ENCODE measurements at regions not wholly inside any gene's neighbourhood (a gene's known extent, or its start where the extent isn't known, plus 50 kb on each side); places are given as distances from the start of the nearest gene placed in this dataset.

DNA sequence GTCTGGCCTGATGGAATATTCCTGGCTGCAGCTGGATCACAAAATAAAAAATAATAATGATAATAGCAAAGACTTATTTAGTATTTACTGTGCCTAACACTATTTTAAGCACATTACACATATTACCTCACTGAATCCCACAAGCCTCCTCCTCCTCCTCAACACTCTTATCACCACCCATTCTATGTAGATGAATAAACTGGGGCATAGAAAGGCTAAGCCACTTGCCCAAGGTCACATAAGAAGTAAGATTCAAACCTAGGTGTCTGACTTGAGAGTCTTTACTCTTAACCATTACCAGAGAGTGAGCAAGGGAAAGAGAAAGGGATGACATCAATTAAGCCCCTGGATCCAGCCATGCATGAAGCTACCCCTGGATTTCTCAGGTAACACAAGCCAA is 493.1 kb downstream of the SHQ1 start:
- Mint-ChIP-seq H3K27ac (no peak overlapping the region), H3K4me3 (no peak overlapping the region), H3K9me3 (no peaks in the 10 kb centered on the region), H3K36me3 (ENCODE audit: low read depth) (peaks cover 2% of the 10 kb centered on the region), H3K4me1 (ENCODE audit: low read depth) (peaks cover 10% of the 10 kb centered on the region), H3K27me3 (ENCODE audit: low read depth) (no peaks in the 10 kb centered on the region)
- DNase-seq (ENCODE audit: low spot score): no peak

GRCh38 chr3:72354486-72354885 is 493.8 kb downstream of the SHQ1 start:
- no peak for DNase-seq (ENCODE audit: low spot score)
- Mint-ChIP-seq H3K36me3 (ENCODE audit: low read depth) (peaks cover 2% of the 10 kb centered on the region), H3K27me3 (ENCODE audit: low read depth) (no peaks in the 10 kb centered on the region), H3K4me3 (no peak overlapping the region), H3K4me1 (ENCODE audit: low read depth) (peaks cover 10% of the 10 kb centered on the region), H3K9me3 (no peaks in the 10 kb centered on the region), H3K27ac (no peak overlapping the region)

DNA sequence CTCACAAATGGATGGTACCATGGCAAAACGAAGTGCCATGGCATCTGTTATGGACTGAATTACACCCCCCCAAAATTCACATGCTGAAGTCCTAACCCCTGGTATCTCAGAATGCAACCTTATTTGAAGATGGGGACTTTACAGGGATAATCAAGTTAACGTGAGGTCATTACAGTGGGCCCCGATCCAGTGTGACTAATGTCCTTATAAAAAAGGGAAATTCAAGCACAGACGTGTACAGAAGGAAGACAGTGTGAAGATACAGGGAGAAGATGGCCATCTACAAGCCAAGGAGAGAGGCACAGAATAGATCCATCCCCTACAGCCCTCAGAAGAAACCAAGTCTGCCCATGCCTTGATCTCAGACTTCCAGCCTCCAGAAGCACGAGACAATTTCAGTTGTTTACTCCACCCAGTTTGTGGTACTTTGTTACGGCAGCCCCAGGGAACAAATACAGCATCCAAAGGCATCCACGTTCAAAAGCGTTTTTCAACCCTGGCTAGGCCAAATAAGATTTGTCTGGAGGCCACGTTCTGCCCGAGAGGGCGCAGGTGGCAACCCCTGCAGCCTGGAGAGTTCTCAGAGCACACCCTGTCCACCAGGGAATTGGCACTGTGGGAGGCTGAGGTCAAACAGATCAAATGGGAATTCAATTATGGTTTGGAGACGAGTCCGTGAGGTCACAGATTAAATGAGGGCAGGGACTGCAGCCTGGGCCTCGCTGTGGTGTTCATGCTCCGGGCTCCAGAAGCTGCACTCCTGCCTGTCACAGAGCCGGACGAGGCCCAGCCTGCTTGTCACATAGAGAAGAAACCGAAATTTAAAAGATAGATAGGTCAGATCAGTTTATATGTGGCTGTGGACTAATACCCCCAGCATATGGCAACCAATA is 494.8 kb downstream of the SHQ1 start:
- no peaks in the 10 kb centered on the region for H3K27me3 Mint-ChIP-seq (ENCODE audit: low read depth)
- no peak overlapping the region for H3K27ac Mint-ChIP-seq
- peaks cover 14% of the 10 kb centered on the region for H3K4me1 Mint-ChIP-seq (ENCODE audit: low read depth)
- no peaks in the 10 kb centered on the region for H3K9me3 Mint-ChIP-seq
- H3K36me3 Mint-ChIP-seq (ENCODE audit: low read depth): no peaks in the 10 kb centered on the region
- DNase-seq (ENCODE audit: low spot score): no peak
- no peak overlapping the region for H3K4me3 Mint-ChIP-seq

DNA sequence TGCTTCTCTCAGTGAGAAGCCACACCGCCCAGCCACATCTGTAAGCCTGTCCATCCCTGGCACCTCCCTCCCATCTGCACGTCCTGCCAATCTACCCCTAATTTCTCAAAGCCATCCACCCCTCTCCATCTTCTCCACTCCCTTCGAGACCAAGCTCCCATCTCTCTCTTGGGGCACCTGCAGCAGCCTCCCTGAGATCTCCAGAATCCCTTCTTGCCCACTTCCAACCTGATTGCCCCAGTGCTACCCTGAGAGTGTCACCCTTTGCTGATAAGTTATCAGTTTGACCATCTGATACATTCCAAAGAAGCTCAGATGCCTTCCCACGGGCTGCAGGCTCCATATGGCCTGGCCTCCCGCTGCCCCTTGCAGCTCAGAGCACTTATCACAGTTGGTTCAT is 496.1 kb downstream of the SHQ1 start:
- Mint-ChIP-seq H3K4me1 (ENCODE audit: low read depth) (peaks cover 23% of the 10 kb centered on the region), H3K36me3 (ENCODE audit: low read depth) (no peaks in the 10 kb centered on the region), H3K4me3 (no peak overlapping the region), H3K27me3 (ENCODE audit: low read depth) (no peaks in the 10 kb centered on the region), H3K9me3 (no peaks in the 10 kb centered on the region), H3K27ac (no peak overlapping the region)
- DNase-seq (ENCODE audit: low spot score): no peak

DNA sequence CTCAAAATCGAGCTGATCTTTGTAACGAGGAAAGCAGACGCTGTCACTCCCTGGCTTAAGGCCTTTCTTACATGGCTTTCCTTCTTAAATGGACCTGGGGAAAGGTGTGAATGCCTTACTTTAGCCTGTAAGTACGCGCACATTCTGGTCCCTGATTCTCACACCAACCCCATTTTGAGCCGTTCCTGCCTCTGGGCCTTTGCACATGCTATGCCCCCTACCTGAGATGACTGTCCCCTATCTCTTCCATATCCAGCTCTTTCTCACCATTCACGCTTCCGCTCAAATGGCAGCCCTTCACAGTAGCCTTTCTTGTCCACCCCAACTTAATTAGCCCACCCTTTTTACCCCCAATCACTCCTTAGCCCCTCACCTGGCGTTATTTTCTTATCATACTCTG is 496.7 kb downstream of the SHQ1 start:
- no peak overlapping the region for H3K4me3 Mint-ChIP-seq
- no peaks in the 10 kb centered on the region for H3K36me3 Mint-ChIP-seq (ENCODE audit: low read depth)

GRCh38 chr3:72350761-72351505 is 497.3 kb downstream of the SHQ1 start:
- Mint-ChIP-seq H3K27me3 (ENCODE audit: low read depth) (no peaks in the 10 kb centered on the region), H3K9me3 (no peaks in the 10 kb centered on the region), H3K4me3 (no peak overlapping the region), H3K36me3 (ENCODE audit: low read depth) (no peaks in the 10 kb centered on the region), H3K27ac (no peak overlapping the region), H3K4me1 (ENCODE audit: low read depth) (peaks cover 35% of the 10 kb centered on the region)
- no peak for DNase-seq (ENCODE audit: low spot score)

More for the DNA sequence above, 496.7 kb downstream of the SHQ1 start:
- DNase-seq (ENCODE audit: low spot score): no peak
- Mint-ChIP-seq H3K9me3 (no peaks in the 10 kb centered on the region), H3K27ac (no peak overlapping the region), H3K27me3 (ENCODE audit: low read depth) (no peaks in the 10 kb centered on the region), H3K4me1 (ENCODE audit: low read depth) (peaks cover 29% of the 10 kb centered on the region)

GRCh38 chr3:72348357-72348756 is 499.9 kb downstream of the SHQ1 start:
- Mint-ChIP-seq H3K4me3 (no peak overlapping the region), H3K36me3 (ENCODE audit: low read depth) (no peaks in the 10 kb centered on the region), H3K27me3 (ENCODE audit: low read depth) (no peaks in the 10 kb centered on the region), H3K9me3 (no peaks in the 10 kb centered on the region), H3K4me1 (ENCODE audit: low read depth) (peaks cover 55% of the 10 kb centered on the region), H3K27ac (no peak overlapping the region)
- DNase-seq (ENCODE audit: low spot score): no peak

- Mint-ChIP-seq H3K4me3 (peak overlapping the region; percentile 16), H3K27ac (no peak overlapping the region), H3K27me3 (ENCODE audit: low read depth) (no peaks in the 10 kb centered on the region), H3K9me3 (no peaks in the 10 kb centered on the region), H3K4me1 (ENCODE audit: low read depth) (peaks cover 60% of the 10 kb centered on the region), H3K36me3 (ENCODE audit: low read depth) (no peaks in the 10 kb centered on the region)
- DNase-seq (ENCODE audit: low spot score): peak; percentile 56
Measured at GRCh38 chr3:72347819-72348319, 500.4 kb downstream of the SHQ1 start.

GRCh38 chr3:72346526-72346926 is 501.7 kb downstream of the SHQ1 start:
- Mint-ChIP-seq H3K4me3 (peak overlapping the region; percentile 73), H3K9me3 (no peaks in the 10 kb centered on the region), H3K27me3 (ENCODE audit: low read depth) (no peaks in the 10 kb centered on the region), H3K4me1 (ENCODE audit: low read depth) (peaks cover 65% of the 10 kb centered on the region), H3K27ac (peak overlapping the region; percentile 84), H3K36me3 (ENCODE audit: low read depth) (no peaks in the 10 kb centered on the region)
- DNase-seq (ENCODE audit: low spot score): no peak

GRCh38 chr3:72345980-72346379 is 502.3 kb downstream of the SHQ1 start:
- Mint-ChIP-seq H3K9me3 (no peaks in the 10 kb centered on the region), H3K27ac (peak overlapping the region; percentile 84), H3K36me3 (ENCODE audit: low read depth) (no peaks in the 10 kb centered on the region), H3K4me1 (ENCODE audit: low read depth) (peaks cover 65% of the 10 kb centered on the region), H3K27me3 (ENCODE audit: low read depth) (no peaks in the 10 kb centered on the region), H3K4me3 (peak overlapping the region; percentile 73)
- no peak for DNase-seq (ENCODE audit: low spot score)

- DNase-seq (ENCODE audit: low spot score): no peak
- H3K9me3 Mint-ChIP-seq: no peaks in the 10 kb centered on the region
- no peaks in the 10 kb centered on the region for H3K36me3 Mint-ChIP-seq (ENCODE audit: low read depth)
- peak overlapping the region; percentile 84 for H3K27ac Mint-ChIP-seq
- H3K27me3 Mint-ChIP-seq (ENCODE audit: low read depth): no peaks in the 10 kb centered on the region
- H3K4me3 Mint-ChIP-seq: peak overlapping the region; percentile 73
- peaks cover 65% of the 10 kb centered on the region for H3K4me1 Mint-ChIP-seq (ENCODE audit: low read depth)
Measured at GRCh38 chr3:72345237-72345878, 502.9 kb downstream of the SHQ1 start.

- Mint-ChIP-seq H3K36me3 (ENCODE audit: low read depth) (no peaks in the 10 kb centered on the region), H3K4me1 (ENCODE audit: low read depth) (peaks cover 65% of the 10 kb centered on the region), H3K9me3 (no peaks in the 10 kb centered on the region), H3K27ac (no peak overlapping the region), H3K4me3 (peak overlapping the region; percentile 7), H3K27me3 (ENCODE audit: low read depth) (no peaks in the 10 kb centered on the region)
- no peak for DNase-seq (ENCODE audit: low spot score)
Measured at GRCh38 chr3:72344647-72345046, 503.6 kb downstream of the SHQ1 start.

DNA sequence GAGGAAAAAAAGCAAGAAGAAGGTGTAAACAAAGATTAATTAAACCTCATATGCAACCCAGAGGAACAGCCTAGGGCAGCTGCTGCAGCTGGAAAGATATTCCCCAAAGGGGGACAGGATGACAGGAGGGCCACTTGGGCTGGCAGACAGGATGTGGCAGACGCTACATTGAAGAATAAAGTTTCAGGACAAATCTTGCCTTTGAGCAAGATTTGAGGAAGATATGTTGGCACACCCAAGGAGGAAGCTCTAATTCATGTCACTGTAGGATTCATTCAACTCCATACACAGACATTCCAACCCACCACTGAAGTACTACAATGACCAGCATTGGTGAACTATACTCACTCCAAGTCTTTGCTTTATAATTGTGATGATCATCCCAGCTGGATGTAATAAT is 504.0 kb downstream of the SHQ1 start:
- Mint-ChIP-seq H3K4me3 (peak overlapping the region; percentile 25), H3K27ac (peak overlapping the region; percentile 68), H3K4me1 (ENCODE audit: low read depth) (peaks cover 64% of the 10 kb centered on the region), H3K9me3 (no peaks in the 10 kb centered on the region), H3K36me3 (ENCODE audit: low read depth) (no peaks in the 10 kb centered on the region), H3K27me3 (ENCODE audit: low read depth) (no peaks in the 10 kb centered on the region)
- DNase-seq (ENCODE audit: low spot score): no peak

DNA sequence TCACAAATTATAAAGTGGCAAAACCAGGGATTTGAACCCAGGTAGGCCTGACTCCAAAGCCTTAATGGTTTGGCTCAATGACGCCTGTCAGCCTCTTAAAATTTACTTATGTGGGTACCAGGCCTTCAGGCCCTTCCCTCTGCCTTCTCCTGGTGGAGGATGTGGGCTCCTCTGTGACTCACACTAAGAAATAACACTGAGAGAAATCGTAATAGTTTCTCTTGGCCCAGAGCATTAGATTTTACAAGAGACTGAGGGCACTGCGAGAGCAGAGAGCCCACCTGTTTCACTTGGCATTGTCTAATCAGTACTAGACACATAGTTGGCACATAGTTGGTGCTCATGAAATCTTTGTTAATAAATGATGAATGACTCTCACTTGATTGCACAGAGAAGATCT is 505.2 kb downstream of the SHQ1 start:
- Mint-ChIP-seq H3K4me3 (peak overlapping the region; percentile 17), H3K9me3 (no peaks in the 10 kb centered on the region), H3K36me3 (ENCODE audit: low read depth) (no peaks in the 10 kb centered on the region), H3K27ac (peak overlapping the region; percentile 68), H3K4me1 (ENCODE audit: low read depth) (peaks cover 54% of the 10 kb centered on the region), H3K27me3 (ENCODE audit: low read depth) (no peaks in the 10 kb centered on the region)
- DNase-seq (ENCODE audit: low spot score): peak; percentile 51
